NOMO-1 (cell line): ENCODE measurements at regions not wholly inside any gene's neighbourhood (a gene's known extent, or its start where the extent isn't known, plus 50 kb on each side); places are given as distances from the start of the nearest gene placed in this dataset.

Experiments used
- DNase-seq, 2 experiments: peaks; one replicate each; lab custom pipeline; 2025; ENCODE audit not compliant: unreplicated experiment in 2 of 2; lab: John Stamatoyannopoulos, UW

- DNase-seq: peak; percentile 37 to 68
These were observed 52.0 kb upstream of the OSBPL8 start for GRCh38 chr12:76611533-76611932.

- no peak for DNase-seq
These were observed 54.8 kb upstream of the OSBPL8 start for GRCh38 chr12:76614364-76614763.

GRCh38 chr12:76618031-76618430 is 58.5 kb upstream of the OSBPL8 start:
- DNase-seq: no peak

- DNase-seq: peak; percentile 26 to 50
These were observed 62.0 kb upstream of the OSBPL8 start for GRCh38 chr12:76621582-76622024.

- no peak for DNase-seq
These were observed 62.8 kb upstream of the OSBPL8 start for GRCh38 chr12:76622351-76622750.

- DNase-seq: no peak
These were observed 63.3 kb upstream of the OSBPL8 start for GRCh38 chr12:76622915-76623314.

GRCh38 chr12:76623931-76624330 is 64.4 kb upstream of the OSBPL8 start:
- DNase-seq: no peak

GRCh38 chr12:76627346-76628135 is 68.0 kb upstream of the OSBPL8 start:
- DNase-seq: no peak

GRCh38 chr12:76628745-76629144 is 69.2 kb upstream of the OSBPL8 start:
- no peak for DNase-seq

- no peak for DNase-seq
These were observed 72.2 kb upstream of the OSBPL8 start for GRCh38 chr12:76631741-76632140.

GRCh38 chr12:76633415-76633814 is 73.8 kb upstream of the OSBPL8 start:
- DNase-seq: no peak

- no peak for DNase-seq
These were observed 74.6 kb upstream of the OSBPL8 start for GRCh38 chr12:76634133-76634532.

- DNase-seq: no peak
These were observed 76.6 kb upstream of the OSBPL8 start for GRCh38 chr12:76636121-76636692.

GRCh38 chr12:76637807-76638206 is 78.2 kb upstream of the OSBPL8 start:
- DNase-seq: no peak

- DNase-seq: no peak
These were observed 80.1 kb upstream of the OSBPL8 start for GRCh38 chr12:76639646-76640045.

- DNase-seq: no peak
These were observed 81.5 kb upstream of the OSBPL8 start for GRCh38 chr12:76641073-76641472.

GRCh38 chr12:76641961-76642360 is 82.4 kb upstream of the OSBPL8 start:
- no peak for DNase-seq

- no peak for DNase-seq
These were observed 83.9 kb upstream of the OSBPL8 start for GRCh38 chr12:76643438-76643837.

GRCh38 chr12:76644950-76645349 is 85.4 kb upstream of the OSBPL8 start:
- no peak for DNase-seq

GRCh38 chr12:76645934-76646333 is 86.4 kb upstream of the OSBPL8 start:
- no peak for DNase-seq

GRCh38 chr12:76646366-76646765 is 86.8 kb upstream of the OSBPL8 start:
- no peak for DNase-seq

- no peak for DNase-seq
These were observed 89.5 kb upstream of the OSBPL8 start for GRCh38 chr12:76649099-76649498.
